ENCODE measurements at regions not wholly inside any gene's neighbourhood (a gene's known extent, or its start where the extent isn't known, plus 50 kb on each side); places are given as distances from the start of the nearest gene placed in this dataset.

GRCh38 chr1:234909307-234909810 lies 219.3 kb downstream of the TOMM20 start:
- intact Hi-C loops (cut with micrococcal nuclease) = no loop called here

- intact Hi-C loops (cut with micrococcal nuclease) = no loop called here
Measured at GRCh38 chr1:234908571-234908970, 220.1 kb downstream of the TOMM20 start.

GRCh38 chr1:234907940-234908405 lies 220.7 kb downstream of the TOMM20 start:
- intact Hi-C loops (cut with micrococcal nuclease) = no loop called here

- intact Hi-C loops (cut with micrococcal nuclease) = no loop called here
Measured at GRCh38 chr1:234907208-234907939, 221.3 kb downstream of the TOMM20 start.

GRCh38 chr1:234906654-234907053 lies 222.0 kb downstream of the TOMM20 start:
- intact Hi-C loops (cut with micrococcal nuclease) = no loop called here

GRCh38 chr1:234902774-234903547 lies 225.7 kb downstream of the TOMM20 start:
- intact Hi-C loops (cut with micrococcal nuclease) = no loop called here

GRCh38 chr1:234901491-234902049 lies 227.1 kb downstream of the TOMM20 start:
- intact Hi-C loops (cut with micrococcal nuclease) = no loop called here

- intact Hi-C loops (cut with micrococcal nuclease) = no loop called here
Measured at GRCh38 chr1:234900595-234900994, 228.0 kb downstream of the TOMM20 start.

- intact Hi-C loops (cut with micrococcal nuclease) = no loop called here
Measured at GRCh38 chr1:234899730-234900072, 228.9 kb downstream of the TOMM20 start.

GRCh38 chr1:234899041-234899729 lies 229.5 kb downstream of the TOMM20 start:
- intact Hi-C loops (cut with micrococcal nuclease) = no loop called here

GRCh38 chr1:234898455-234899033 lies 230.1 kb downstream of the TOMM20 start:
- intact Hi-C loops (cut with micrococcal nuclease) = no loop called here

GRCh38 chr1:234897754-234898454 lies 230.7 kb downstream of the TOMM20 start:
- intact Hi-C loops (cut with micrococcal nuclease) = no loop called here

- intact Hi-C loops (cut with micrococcal nuclease) = no loop called here
Measured at GRCh38 chr1:234897390-234897749, 231.3 kb downstream of the TOMM20 start.

- intact Hi-C loops (cut with micrococcal nuclease) = no loop called here
Measured at GRCh38 chr1:234896477-234897389, 231.9 kb downstream of the TOMM20 start.

GRCh38 chr1:234893725-234894630 lies 234.7 kb downstream of the TOMM20 start:
- intact Hi-C loops (cut with micrococcal nuclease) = no loop called here

GRCh38 chr1:234893359-234893724 lies 235.3 kb downstream of the TOMM20 start:
- intact Hi-C loops (cut with micrococcal nuclease) = no loop called here

- intact Hi-C loops (cut with micrococcal nuclease) = no loop called here
Measured at GRCh38 chr1:234892642-234893041, 236.0 kb downstream of the TOMM20 start.

- intact Hi-C loops (cut with micrococcal nuclease) = no loop called here
Measured at GRCh38 chr1:234891427-234891826, 237.2 kb downstream of the TOMM20 start.

GRCh38 chr1:234889643-234890042 lies 239.0 kb downstream of the TOMM20 start:
- intact Hi-C loops (cut with micrococcal nuclease) = no loop called here
